ENCODE measurements at regions not wholly inside any gene's neighbourhood (a gene's known extent, or its start where the extent isn't known, plus 50 kb on each side); places are given as distances from the start of the nearest gene placed in this dataset.

DNA sequence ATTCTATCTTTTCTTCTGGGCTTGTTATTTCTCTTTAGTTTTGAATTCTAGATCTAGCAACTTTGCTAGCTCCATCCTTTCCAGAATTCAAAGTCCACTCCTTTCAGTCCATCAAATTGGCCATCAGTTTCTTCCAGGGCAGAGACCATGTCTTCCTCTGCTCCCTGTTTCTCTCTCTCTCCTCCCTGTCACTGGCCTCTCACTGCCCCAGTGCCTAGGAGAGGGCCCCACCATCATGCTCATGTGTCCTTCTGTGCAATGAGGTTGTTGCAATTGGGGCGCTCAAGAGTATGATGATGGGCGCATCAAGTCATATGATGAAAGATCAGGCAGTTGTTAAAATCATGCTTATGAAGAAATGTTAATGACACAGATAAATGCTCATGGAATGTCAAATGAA is 159.2 kb upstream of the HS6ST1 start:
- H3K27me3 ChIP-seq (ENCODE audit: insufficient read depth, low read length): 0 out of 2 replicates have a peak, but pooled peaks cover 12% of the 10 kb centered on the region
- no peaks in the 10 kb centered on the region for H3K79me2 ChIP-seq (ENCODE audit: control insufficient read depth, insufficient read depth, low read length, unreplicated experiment)
- no peak overlapping the region for H2AFZ ChIP-seq (ENCODE audit: low read length, unreplicated experiment)
- H3K4me3 ChIP-seq (ENCODE audit: low read depth, low read length): no peak overlapping the region
- no peaks in the 10 kb centered on the region for H3K4me1 ChIP-seq (ENCODE audit: control insufficient read depth, insufficient read depth, low read length, unreplicated experiment)
- H3K27ac ChIP-seq (ENCODE audit: low read depth, low read length): no peak overlapping the region
- H3K36me3 ChIP-seq (ENCODE audit: insufficient read depth, low read length): no peaks in the 10 kb centered on the region

DNA sequence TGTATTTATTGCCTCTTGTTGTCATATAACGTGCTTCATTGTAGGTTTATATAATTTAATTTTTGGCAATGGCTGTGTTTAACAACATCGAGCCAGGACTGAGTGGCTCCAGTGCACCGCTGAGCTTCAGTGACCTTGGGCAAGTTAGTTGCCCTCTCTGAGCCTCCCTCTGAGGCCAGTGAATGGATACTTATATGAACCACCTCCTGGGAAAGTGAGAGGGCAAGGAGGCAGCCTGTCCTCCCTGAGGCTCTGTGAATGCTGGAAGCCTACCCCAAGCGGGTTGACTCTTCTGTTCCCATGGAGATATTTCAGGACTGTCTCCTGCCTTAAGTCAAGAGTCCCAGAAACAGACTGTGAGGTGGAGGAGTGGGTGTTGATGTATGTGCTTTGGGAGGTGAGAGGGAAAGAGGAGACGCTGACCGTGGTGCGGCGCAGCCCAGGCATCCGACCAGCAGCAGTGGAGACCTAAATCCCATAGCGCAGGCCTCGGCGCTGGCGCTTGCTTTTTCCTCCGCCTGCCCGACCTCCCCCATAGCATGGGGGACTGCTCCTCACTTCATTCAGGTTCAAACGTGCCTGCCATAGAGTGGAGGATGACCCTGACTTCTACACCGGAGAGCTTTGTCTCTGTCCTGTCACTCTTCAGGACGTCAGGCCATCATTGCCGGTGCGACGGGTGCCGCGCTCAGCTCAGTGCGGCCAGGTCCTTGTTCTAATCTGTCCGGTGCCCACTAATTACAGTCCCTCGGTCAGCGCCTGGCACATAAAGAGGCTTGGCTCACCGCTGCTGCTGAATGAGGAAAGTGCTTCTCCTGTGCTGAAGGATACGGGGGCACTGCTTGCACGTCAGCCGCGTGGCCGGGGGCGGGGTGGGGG is 167.3 kb upstream of the HS6ST1 start:
- H2AFZ ChIP-seq (ENCODE audit: low read length, unreplicated experiment): no peak overlapping the region
- no peaks in the 10 kb centered on the region for H3K4me1 ChIP-seq (ENCODE audit: control insufficient read depth, insufficient read depth, low read length, unreplicated experiment)
- H3K79me2 ChIP-seq (ENCODE audit: control insufficient read depth, insufficient read depth, low read length, unreplicated experiment): no peaks in the 10 kb centered on the region
- no peaks in the 10 kb centered on the region for H3K36me3 ChIP-seq (ENCODE audit: insufficient read depth, low read length)
- no peaks in the 10 kb centered on the region for H3K27me3 ChIP-seq (ENCODE audit: insufficient read depth, low read length)
- no peak overlapping the region for H3K4me3 ChIP-seq (ENCODE audit: low read depth, low read length)
- H3K27ac ChIP-seq (ENCODE audit: low read depth, low read length): no peak overlapping the region

DNA sequence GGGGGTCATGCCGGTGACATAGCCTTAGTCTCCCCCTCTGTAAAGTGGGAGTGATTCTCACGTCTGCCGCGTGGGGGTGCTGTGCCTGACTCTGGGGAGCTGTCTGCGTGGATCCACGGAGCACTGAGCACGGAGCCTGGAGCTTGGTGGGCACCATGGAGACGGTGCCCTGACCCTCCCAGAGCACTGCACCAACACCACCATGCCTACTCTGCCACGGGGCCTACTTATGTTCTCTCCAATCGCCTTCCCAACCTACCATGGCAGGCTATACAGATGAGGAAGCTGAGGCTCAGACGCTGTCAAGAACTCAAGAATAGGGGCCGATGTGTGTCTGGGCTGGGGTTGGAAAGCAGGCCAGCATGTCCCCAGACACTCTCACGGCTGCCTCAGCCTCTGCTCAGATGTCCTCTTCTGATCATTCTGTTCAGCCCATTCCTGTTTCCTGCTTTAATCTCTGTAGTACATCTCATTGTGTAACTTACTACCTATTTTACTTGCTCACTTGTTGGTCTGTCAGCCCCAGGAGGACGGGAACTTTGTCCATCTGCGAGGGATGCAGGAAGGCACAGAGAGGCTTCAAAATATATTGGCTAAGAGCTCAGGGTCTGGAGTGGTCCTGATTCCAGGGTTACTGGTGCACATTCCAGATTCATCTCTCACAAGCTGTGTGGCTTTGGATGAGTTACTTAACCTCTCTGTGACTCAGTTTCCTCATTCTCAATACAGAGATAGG is 168.1 kb upstream of the HS6ST1 start:
- H3K4me3 ChIP-seq (ENCODE audit: low read depth, low read length): no peak overlapping the region
- no peaks in the 10 kb centered on the region for H3K79me2 ChIP-seq (ENCODE audit: control insufficient read depth, insufficient read depth, low read length, unreplicated experiment)
- no peak overlapping the region for H2AFZ ChIP-seq (ENCODE audit: low read length, unreplicated experiment)
- no peak overlapping the region for H3K27ac ChIP-seq (ENCODE audit: low read depth, low read length)
- no peaks in the 10 kb centered on the region for H3K4me1 ChIP-seq (ENCODE audit: control insufficient read depth, insufficient read depth, low read length, unreplicated experiment)
- H3K36me3 ChIP-seq (ENCODE audit: insufficient read depth, low read length): no peaks in the 10 kb centered on the region
- no peaks in the 10 kb centered on the region for H3K27me3 ChIP-seq (ENCODE audit: insufficient read depth, low read length)

DNA sequence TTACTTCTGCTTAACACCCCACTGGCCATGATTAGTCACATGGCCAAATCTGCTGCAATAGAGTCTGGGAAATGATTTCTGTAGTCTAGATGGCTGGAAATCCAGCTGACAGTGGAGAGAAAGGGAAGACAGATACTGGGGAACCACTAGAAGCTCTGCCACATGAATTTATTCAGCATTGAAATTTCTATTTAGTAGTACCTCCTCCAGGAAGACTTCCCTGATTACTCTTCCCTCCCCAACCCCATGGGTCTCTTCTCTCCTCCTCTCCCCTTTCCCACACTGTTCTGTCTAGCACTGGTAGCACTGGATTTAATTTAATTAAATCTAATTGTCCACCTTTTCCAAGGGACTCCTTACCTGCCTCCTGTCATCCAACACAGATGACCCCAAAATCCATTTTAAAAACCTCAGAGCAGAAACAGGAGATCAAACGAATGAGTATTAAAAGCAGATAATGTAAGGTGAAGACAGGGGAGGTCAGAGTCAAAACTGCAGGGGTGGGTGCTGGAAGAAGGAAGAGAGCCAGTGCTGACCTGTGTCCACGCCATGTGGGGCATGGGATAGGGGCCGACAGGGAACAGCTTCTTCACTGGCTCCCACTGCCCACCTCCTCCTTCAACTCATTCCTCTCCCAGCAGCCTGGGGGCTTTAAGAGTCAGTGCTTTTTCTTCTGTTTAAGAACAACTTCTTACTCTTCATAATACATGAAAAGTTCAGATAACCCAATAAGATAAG is 169.2 kb upstream of the HS6ST1 start:
- no peaks in the 10 kb centered on the region for H3K4me1 ChIP-seq (ENCODE audit: control insufficient read depth, insufficient read depth, low read length, unreplicated experiment)
- H3K79me2 ChIP-seq (ENCODE audit: control insufficient read depth, insufficient read depth, low read length, unreplicated experiment): no peaks in the 10 kb centered on the region
- no peak overlapping the region for H2AFZ ChIP-seq (ENCODE audit: low read length, unreplicated experiment)
- no peak overlapping the region for H3K4me3 ChIP-seq (ENCODE audit: low read depth, low read length)
- H3K27me3 ChIP-seq (ENCODE audit: insufficient read depth, low read length): no peaks in the 10 kb centered on the region
- H3K36me3 ChIP-seq (ENCODE audit: insufficient read depth, low read length): no peaks in the 10 kb centered on the region
- no peak overlapping the region for H3K27ac ChIP-seq (ENCODE audit: low read depth, low read length)

DNA sequence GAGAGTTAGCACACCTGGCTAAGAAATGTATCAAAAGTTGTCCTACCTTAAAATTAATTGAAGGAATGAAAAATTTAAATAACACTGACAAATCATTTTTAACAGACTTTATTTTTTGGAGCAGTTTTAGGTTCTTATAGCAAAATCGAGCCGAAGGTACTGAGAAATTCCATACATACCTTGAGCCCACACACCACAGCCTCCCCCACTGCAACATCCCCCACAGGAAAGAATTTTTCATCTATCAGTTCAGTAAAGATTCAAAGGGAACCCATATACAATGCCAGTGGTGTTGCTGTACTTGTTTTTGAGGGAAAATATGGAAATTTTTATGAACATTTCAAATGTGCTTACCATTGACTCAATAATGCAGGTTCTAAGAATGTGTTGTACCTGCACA is 169.8 kb upstream of the HS6ST1 start:
- Histone ChIP-seq H3K79me2 (ENCODE audit: control insufficient read depth, insufficient read depth, low read length, unreplicated experiment) (no peaks in the 10 kb centered on the region), H3K36me3 (ENCODE audit: insufficient read depth, low read length) (no peaks in the 10 kb centered on the region), H3K27ac (ENCODE audit: low read depth, low read length) (no peak overlapping the region), H3K4me1 (ENCODE audit: control insufficient read depth, insufficient read depth, low read length, unreplicated experiment) (no peaks in the 10 kb centered on the region), H3K27me3 (ENCODE audit: insufficient read depth, low read length) (no peaks in the 10 kb centered on the region), H3K4me3 (ENCODE audit: low read depth, low read length) (no peak overlapping the region), H2AFZ (ENCODE audit: low read length, unreplicated experiment) (no peak overlapping the region)

DNA sequence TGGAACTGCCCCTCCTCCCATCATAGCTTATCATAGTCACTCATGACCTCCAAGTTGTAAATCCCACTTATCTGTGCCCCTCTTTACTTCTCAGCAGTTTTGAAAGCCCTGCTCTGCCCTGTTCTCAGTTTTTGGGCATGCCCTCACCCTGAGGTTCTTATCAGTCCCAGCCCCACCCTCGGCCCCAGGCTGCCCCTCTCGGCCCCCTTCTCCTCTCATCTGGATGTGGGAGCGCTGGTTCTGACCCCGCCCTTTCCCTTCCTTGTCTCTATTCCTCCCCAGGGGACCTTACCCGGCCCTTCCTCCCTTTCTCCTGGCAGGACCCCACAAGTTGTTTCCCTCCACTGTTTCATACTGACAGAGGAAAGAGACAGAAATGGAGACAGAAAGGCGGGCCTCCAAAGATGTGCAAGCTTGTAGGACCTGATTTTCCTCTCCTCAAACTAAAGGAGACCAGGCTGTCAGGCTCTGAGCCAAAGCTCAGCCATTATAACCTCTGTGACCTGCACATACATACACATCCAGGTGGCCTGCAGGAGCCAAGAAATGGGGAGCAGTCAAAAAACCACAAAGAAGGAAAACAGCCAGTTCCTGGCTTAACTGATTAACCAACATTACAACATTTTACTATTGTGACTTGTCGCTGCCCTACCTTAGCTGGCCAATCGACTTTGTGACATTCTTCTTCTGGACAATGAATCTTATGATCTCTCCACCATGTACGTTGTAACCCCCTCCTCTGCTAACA is 171.0 kb upstream of the HS6ST1 start:
- Histone ChIP-seq H3K4me3 (ENCODE audit: low read depth, low read length) (no peak overlapping the region), H3K4me1 (ENCODE audit: control insufficient read depth, insufficient read depth, low read length, unreplicated experiment) (no peaks in the 10 kb centered on the region), H2AFZ (ENCODE audit: low read length, unreplicated experiment) (no peak overlapping the region)

DNA sequence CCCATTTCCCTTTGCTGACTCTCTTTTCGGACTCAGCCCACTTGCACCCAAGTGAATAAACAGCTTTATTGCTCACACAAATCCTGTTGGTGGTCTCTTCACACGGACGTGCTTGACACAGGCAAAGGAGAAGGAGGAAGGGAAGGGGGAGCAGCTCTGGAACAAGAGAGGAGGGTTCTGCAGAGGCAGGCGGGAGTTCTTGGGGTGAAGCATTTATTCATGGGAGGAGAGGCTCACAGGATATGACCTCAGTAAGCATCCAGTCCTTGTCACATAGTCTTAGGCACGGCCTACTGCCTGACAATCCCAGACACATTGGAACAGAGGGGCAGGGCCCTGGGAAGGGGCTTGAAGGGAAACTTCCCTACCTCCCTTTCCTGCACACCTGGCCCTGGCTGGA is 171.7 kb upstream of the HS6ST1 start:
- no peak overlapping the region for H3K4me3 ChIP-seq (ENCODE audit: low read depth, low read length)
- no peak overlapping the region for H3K27ac ChIP-seq (ENCODE audit: low read depth, low read length)
- no peaks in the 10 kb centered on the region for H3K4me1 ChIP-seq (ENCODE audit: control insufficient read depth, insufficient read depth, low read length, unreplicated experiment)
- H3K36me3 ChIP-seq (ENCODE audit: insufficient read depth, low read length): no peaks in the 10 kb centered on the region
- no peaks in the 10 kb centered on the region for H3K79me2 ChIP-seq (ENCODE audit: control insufficient read depth, insufficient read depth, low read length, unreplicated experiment)
- peaks cover 6% of the 10 kb centered on the region; the same call in 1 of the 2 replicates for H3K27me3 ChIP-seq (ENCODE audit: insufficient read depth, low read length)
- H2AFZ ChIP-seq (ENCODE audit: low read length, unreplicated experiment): no peak overlapping the region

More for the DNA sequence above, 171.0 kb upstream of the HS6ST1 start:
- H3K27ac ChIP-seq (ENCODE audit: low read depth, low read length): no peak overlapping the region
- H3K27me3 ChIP-seq (ENCODE audit: insufficient read depth, low read length): peaks cover 6% of the 10 kb centered on the region; the same call in 1 of the 2 replicates
- no peaks in the 10 kb centered on the region for H3K79me2 ChIP-seq (ENCODE audit: control insufficient read depth, insufficient read depth, low read length, unreplicated experiment)
- H3K36me3 ChIP-seq (ENCODE audit: insufficient read depth, low read length): no peaks in the 10 kb centered on the region

DNA sequence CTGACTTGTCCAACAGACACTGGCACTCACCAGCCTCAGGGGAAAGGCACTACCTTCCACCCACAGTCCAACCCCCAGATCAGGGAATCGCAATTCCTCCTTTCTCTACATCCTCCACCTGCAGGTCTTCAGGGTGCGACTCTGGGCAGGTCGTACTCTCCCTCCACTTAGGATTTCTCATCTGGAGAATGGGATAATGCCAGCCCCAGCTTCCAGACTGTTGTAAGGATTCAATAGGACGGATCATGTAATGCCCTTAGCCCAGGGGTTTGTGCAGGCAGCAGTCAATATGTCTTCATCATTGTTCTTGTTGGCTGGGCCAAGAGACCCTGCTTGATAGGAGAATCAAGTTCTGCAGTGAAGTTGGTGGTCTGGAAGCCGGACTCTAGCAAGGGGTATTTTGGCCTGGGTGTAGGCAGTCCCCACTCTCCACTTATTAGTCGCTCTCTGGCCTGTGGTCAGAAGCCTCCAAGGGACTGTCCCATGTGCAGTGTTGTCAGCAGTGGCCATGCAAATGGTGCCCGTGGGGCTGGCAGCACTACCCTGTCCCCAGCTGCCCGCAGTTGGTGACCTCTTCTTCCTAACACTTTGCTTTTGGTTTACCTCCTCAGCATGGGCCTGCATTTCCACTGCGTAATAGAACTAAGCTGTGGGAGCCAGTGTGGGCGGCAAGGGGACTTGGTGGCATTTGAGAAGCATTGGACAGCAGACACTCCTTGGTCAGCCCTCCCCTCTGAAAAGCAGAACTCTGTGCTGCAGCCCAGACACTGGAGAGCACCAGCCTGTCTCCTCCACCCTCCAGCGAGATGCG is 172.4 kb upstream of the HS6ST1 start:
- no peaks in the 10 kb centered on the region for H3K4me1 ChIP-seq (ENCODE audit: control insufficient read depth, insufficient read depth, low read length, unreplicated experiment)
- no peak overlapping the region for H3K4me3 ChIP-seq (ENCODE audit: low read depth, low read length)
- no peaks in the 10 kb centered on the region for H3K79me2 ChIP-seq (ENCODE audit: control insufficient read depth, insufficient read depth, low read length, unreplicated experiment)
- no peaks in the 10 kb centered on the region for H3K36me3 ChIP-seq (ENCODE audit: insufficient read depth, low read length)
- H2AFZ ChIP-seq (ENCODE audit: low read length, unreplicated experiment): no peak overlapping the region
- H3K27ac ChIP-seq (ENCODE audit: low read depth, low read length): no peak overlapping the region
- peaks cover 6% of the 10 kb centered on the region; the same call in 1 of the 2 replicates for H3K27me3 ChIP-seq (ENCODE audit: insufficient read depth, low read length)

DNA sequence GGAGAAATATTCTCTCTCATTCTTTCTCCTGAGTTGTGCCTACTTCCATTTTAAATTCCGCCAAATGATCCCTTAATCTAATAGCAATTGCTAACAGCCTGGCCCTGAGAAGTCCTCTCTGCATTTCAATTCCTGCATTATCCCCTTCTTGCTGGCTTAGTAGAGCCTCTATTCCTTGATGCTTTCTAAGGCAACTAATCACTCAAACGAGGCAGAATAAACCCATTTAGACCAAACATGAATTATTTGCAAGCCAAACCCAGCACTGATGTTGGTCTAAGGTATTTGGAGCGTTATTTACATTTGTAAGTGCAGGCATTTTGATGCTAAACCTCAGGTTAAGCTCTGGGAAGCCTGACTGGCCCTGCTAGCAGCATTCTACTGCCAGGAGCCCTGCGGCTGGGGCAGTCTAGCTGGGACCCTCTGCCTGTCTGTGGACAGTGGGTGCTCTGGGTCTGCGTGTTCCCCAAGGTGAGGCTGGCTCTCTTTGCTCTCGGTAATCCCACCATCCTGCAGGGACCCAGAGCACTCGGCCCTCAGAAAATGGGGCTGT is 173.1 kb upstream of the HS6ST1 start:
- H2AFZ ChIP-seq (ENCODE audit: low read length, unreplicated experiment): no peak overlapping the region
- no peak overlapping the region for H3K27ac ChIP-seq (ENCODE audit: low read depth, low read length)
- H3K36me3 ChIP-seq (ENCODE audit: insufficient read depth, low read length): no peaks in the 10 kb centered on the region
- H3K4me3 ChIP-seq (ENCODE audit: low read depth, low read length): no peak overlapping the region
- peaks cover 6% of the 10 kb centered on the region; the same call in 1 of the 2 replicates for H3K27me3 ChIP-seq (ENCODE audit: insufficient read depth, low read length)
- no peaks in the 10 kb centered on the region for H3K4me1 ChIP-seq (ENCODE audit: control insufficient read depth, insufficient read depth, low read length, unreplicated experiment)
- H3K79me2 ChIP-seq (ENCODE audit: control insufficient read depth, insufficient read depth, low read length, unreplicated experiment): no peaks in the 10 kb centered on the region
